DLD1 (cell line): ENCODE measurements at regions not wholly inside any gene's neighbourhood (a gene's known extent, or its start where the extent isn't known, plus 50 kb on each side); places are given as distances from the start of the nearest gene placed in this dataset.
"Not testable (repeated sequence)": the region's sequence is repeated elsewhere in the genome, so short reads cannot be mapped to it uniquely, and the experiment has no call there.

Experiments used
- in situ Hi-C: cut with HindIII; loops from 2 replicates; pipeline ENCODE4 v1.10.0; 2017; ENCODE audit warnings: low sequenced_read_pairs

DNA sequence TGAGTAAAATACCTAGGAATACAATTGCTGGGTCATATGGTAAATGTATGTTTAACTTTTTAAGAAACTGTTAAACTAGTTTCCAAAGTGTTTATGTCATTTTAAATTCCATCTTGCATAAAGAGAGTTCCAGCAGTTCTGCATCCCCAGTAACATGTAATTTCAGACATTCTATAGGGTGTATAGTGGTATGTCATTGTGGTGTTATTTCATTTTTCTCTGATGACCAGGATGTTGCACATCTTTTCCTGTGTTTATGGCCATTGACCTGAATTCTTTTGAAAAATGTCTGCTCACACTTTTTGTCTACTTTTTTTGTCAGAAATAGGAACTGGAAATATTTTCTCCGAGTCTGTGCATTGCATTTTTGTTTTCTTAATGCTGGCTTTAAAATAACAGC lies 128.9 kb downstream of the TMEM200A start:
- in situ Hi-C loops: no loop called here

GRCh38 chr6:130500693-130501092 lies 134.9 kb downstream of the TMEM200A start:
- in situ Hi-C loops: no loop called here

GRCh38 chr6:130503146-130503545 lies 137.3 kb downstream of the TMEM200A start:
- in situ Hi-C loops: no loop called here

DNA sequence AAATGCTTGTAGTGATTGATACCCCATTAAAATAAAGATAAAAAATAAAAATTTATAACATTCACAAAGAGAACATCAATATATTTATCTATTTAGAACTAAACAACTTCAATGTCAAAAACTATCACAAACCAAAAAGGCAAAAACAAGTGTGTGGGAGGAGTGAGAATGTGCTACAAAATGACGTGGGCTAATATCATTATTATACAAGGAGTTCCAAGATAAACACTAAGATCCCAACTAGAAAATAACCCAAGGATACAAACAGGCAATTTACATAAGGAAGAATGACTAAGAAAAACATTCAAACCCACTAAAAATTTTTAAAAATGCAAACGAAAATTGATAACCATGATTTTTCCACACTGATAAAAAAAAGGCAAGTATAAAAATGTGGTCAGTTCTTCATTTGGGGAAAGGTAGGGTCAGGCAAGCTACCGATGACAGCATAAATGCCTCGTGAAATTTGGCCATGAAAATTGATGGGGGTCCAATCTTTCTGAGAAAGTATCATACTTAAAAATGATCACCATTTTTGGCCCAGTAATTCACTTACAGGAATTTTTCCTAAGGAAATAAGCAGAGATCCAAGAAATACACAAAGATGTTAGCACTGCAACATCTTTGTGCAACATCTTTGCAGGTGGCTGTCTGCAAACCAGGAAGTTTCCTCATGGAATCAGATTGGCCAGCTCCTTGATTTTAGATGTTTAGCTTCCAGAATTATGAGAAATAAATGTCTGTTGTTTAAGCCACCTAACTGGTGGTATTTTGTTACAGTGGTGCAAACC lies 140.2 kb downstream of the TMEM200A start:
- in situ Hi-C loops: no loop called here

GRCh38 chr6:130507005-130507665 lies 141.3 kb downstream of the TMEM200A start:
- in situ Hi-C loops: not testable (repeated sequence)

DNA sequence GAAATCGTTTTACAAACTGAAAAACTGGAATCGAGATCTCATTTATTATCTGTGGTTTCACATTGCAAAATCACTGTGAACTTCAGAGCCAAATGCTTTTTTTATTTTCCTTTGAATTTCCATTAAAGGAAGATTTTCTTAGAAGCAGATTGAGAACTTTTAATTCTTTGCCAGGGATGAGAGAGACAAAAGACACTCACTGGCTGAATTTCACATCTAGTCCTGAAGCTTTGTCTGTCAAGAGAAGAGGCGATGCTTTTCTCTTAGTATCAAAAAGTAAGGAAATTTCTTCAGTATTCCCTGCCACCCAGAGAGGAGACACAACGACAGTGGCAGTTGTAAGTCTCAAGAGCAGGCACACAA lies 141.8 kb downstream of the TMEM200A start:
- in situ Hi-C loops: no loop called here

DNA sequence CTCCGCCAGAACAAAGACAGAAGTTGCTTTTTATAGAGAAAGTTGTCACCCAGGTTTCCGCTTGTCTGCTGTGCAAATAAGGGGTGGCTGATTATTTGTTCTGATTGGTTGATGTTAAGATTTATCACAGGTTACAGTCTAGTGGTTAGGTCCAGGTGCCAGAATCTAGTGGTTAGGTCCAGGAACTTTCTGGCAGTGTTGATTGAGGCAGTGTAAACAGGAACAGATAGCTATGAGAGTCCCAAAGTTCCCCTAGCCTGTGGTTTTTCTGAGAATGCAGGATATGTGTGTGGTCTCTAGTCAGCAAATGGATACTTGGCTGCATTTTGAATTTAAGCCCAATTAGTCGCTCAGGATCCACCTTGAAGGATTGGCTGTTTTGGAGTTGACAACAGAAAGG lies 148.0 kb downstream of the TMEM200A start:
- in situ Hi-C loops: no loop called here

- in situ Hi-C loops: no loop called here
Observed at GRCh38 chr6:130514712-130515111, 148.9 kb downstream of the TMEM200A start.

DNA sequence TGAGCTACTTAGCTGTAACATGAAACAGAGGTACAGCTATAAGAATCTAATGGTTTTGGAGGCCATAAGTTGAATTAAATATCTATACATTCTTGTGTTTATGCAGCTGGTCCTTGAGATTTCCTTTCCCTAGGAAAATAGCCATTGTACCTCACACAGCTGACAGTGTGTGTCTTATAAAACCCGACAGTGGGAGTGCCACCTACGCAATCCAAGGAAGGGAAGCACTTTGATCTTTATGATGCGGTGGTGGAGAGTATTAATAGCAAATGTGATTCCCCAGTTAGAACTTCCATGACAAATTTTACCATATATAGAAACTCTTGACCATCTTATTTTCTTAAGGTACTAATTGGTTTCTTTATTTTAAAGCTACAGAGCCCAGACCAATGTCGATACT lies 149.5 kb downstream of the TMEM200A start:
- in situ Hi-C loops: no loop called here

DNA sequence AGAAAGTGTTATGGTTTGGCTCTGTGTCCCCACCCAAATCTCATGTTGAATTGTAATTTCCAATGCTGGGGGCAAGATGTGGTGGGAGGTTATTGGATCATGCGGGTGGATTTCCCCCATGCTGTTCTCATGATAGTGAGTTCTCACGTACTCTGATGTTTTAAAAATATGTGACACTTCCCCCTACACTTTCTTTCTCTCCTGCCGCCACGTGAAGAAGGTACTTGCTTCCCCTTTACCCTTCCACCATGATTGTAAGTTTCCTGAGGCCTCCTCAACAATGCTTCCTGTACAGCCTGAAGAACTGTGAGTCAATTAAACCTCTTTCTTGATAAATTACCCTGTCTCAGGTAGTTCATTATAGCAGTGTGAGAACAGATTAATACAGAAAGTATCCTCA lies 150.8 kb downstream of the TMEM200A start:
- in situ Hi-C loops: no loop called here

GRCh38 chr6:130517444-130517931 lies 151.7 kb downstream of the TMEM200A start:
- in situ Hi-C loops: no loop called here

- in situ Hi-C loops: no loop called here
Observed at GRCh38 chr6:130518588-130518987, 152.8 kb downstream of the TMEM200A start.

- in situ Hi-C loops: no loop called here
Observed at GRCh38 chr6:130520221-130520620, 154.4 kb downstream of the TMEM200A start.

DNA sequence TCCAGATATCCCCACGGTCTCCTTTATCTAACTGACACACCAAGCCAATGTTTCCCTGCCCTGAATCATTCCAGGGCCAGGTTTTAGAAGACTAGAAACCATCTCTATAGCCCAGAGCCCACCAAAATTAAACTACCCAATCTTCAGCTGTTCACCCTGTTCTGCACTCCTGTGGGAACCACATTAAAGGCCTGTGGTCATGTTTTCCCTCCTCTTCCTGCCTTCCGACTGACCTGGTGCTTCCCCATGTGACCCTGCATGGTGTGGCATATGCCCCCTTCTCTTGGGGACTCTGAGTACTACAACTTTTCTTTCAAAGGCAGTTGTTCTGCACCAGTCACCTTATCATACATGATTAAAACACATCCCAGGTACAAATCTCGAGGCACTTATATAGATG lies 155.0 kb downstream of the TMEM200A start:
- in situ Hi-C loops: no loop called here

DNA sequence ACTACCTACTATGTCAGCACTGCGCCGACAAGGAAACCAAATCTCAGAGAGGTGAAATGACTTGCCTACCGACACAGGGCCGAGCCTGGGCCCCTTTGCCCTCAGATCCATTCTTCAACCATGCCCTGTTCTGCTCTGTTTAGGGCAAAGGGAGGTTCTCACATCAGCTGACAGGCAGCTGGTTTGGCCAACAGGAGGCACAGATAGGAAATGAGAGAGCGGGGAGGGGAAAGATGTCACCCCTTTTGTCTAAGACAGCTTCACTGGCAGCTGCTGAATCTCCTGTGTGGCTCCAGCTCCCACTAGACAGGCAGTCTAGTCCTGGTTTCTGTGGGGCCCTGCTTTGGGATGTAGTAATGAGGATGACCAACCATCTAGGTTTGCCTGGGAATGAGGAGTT lies 158.7 kb downstream of the TMEM200A start:
- in situ Hi-C loops: no loop called here

DNA sequence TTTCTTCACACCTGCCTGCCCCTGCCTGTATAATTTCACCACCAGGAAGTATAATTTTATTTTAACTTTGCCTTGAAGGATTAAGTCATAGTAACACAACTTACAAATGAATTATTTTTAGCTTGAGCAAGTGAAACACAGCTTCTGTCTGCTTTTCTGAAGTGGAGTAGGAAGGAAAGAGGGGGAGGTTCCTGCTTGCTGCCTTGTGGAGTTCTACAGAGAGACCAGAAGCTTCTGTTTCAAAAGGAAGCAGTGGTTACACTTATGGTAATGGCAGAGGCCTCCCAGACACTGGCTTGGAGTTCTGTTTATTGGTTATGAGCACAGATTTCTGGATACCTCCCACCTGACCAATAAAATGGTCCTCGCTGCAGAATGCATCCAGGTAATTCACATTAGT lies 159.6 kb downstream of the TMEM200A start:
- in situ Hi-C loops: no loop called here

DNA sequence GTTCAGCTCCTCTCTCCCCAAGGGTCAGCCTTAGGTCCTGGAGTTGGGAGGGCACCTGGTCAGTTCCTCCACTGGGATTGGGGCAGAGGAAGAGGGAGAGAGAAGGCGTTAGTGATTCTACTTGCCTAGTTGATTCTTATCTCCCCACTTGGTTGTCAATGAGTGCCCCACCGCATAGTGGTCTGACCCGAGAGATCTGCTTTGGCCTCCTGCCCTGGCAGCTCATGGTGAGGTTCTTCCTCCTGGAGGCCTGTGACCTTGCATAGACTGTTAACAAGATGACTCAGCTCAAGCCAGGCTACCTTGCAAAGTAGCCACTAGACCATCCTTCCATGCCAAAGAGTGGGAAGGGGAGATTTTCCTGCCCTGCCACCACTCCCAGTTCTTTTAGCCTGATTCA lies 160.6 kb downstream of the TMEM200A start:
- in situ Hi-C loops: no loop called here

- in situ Hi-C loops: no loop called here
Observed at GRCh38 chr6:130527173-130527572, 161.4 kb downstream of the TMEM200A start.

DNA sequence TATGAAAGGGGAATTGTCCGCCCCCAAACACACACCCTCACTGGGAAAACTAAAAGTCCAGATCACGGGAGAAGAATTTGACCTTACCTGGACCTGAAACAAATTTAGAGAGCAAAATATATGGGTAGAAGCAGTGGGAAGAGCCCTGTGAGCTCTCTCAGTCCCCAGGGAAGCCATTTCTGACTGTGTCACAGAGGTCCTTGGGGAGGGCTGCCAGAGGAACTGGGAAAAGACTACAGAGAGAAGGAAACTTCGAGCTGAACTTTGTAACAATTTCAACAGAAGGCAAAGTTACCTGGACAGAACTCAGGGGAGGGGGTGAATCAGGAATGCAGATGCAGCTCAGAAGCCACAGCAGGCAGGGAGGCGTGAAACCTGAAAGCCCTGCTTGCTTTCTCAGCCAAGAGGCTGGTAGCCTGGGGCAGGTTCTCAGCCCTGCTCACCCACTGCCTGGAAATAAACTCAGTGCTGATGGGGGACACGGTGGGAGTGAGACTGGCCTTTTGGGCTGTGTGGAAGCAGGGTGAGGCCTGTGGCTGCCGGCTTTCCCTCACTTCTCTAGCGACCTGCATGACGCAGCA lies 163.8 kb downstream of the TMEM200A start:
- in situ Hi-C loops: no loop called here

DNA sequence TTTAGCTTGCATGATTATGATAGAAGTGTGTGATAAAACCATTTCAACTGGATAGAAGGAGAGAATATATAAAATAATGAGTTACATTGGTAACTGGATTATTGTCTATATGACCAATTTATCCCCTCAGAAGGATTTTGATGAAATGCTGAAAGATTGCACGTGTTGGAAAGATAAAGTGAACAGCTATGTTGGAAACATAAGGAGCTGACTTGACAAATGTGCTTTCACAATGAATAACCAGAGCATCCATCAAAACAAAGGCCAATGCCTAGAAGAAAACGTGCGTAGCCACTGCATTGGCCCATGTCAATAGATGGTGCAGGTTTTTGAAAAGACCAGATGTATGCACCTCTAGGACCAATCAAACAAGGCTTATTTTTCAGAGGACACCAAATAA lies 168.8 kb downstream of the TMEM200A start:
- in situ Hi-C loops: no loop called here

DNA sequence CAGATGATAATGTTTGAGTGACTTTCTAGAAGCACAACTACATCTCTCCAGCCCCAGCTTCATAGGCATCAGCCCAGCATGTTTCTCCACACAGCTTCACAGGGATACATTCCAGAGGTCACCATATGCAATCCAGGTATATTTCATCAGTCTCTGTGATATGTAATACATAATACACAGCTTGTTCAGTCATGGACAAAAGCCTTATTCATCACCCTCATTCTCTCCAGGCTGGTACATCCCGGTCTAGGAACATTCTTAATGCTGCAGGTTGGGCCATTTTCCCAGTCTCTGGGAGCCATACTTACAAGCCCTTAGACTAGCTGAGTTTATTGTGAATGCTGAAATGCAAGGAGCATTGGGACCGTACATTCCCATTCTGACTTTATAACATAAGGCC lies 169.4 kb downstream of the TMEM200A start:
- in situ Hi-C loops: no loop called here

GRCh38 chr6:130537447-130537846 lies 171.6 kb downstream of the TMEM200A start:
- in situ Hi-C loops: no loop called here
